ENCODE measurements at regions not wholly inside any gene's neighbourhood (a gene's known extent, or its start where the extent isn't known, plus 50 kb on each side); places are given as distances from the start of the nearest gene placed in this dataset.

GRCh38 chr3:127132876-127133275, 60.1 kb upstream of the PRR23E start:
- ChIA-PET POLR2A (no interaction called here), CTCF (no interaction called here)
- Histone ChIP-seq H3K36me3 (ENCODE audit: control insufficient read depth, insufficient read depth, low read length) (no peaks in the 10 kb centered on the region), H3K27me3 (ENCODE audit: control insufficient read depth, insufficient read depth, low read length) (peaks cover 26% of the 10 kb centered on the region), H3K4me3 (ENCODE audit: low read depth, low read length) (no peak overlapping the region)
- DNase-seq (ENCODE audit: low read depth), result no peak
- TF ChIP-seq, protein P1, sequence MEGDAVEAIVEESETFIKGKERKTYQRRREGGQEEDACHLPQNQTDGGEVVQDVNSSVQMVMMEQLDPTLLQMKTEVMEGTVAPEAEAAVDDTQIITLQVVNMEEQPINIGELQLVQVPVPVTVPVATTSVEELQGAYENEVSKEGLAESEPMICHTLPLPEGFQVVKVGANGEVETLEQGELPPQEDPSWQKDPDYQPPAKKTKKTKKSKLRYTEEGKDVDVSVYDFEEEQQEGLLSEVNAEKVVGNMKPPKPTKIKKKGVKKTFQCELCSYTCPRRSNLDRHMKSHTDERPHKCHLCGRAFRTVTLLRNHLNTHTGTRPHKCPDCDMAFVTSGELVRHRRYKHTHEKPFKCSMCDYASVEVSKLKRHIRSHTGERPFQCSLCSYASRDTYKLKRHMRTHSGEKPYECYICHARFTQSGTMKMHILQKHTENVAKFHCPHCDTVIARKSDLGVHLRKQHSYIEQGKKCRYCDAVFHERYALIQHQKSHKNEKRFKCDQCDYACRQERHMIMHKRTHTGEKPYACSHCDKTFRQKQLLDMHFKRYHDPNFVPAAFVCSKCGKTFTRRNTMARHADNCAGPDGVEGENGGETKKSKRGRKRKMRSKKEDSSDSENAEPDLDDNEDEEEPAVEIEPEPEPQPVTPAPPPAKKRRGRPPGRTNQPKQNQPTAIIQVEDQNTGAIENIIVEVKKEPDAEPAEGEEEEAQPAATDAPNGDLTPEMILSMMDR (IDR thresholded peaks at IDR 0.05; ENCODE audit: insufficient read depth, low read depth, low read length), result no peak

- H3K27me3 ChIP-seq (ENCODE audit: control insufficient read depth, insufficient read depth, low read length), result peaks cover 27% of the 10 kb centered on the region
- TF ChIP-seq, protein P1 (IDR thresholded peaks at IDR 0.05; ENCODE audit: insufficient read depth, low read depth, low read length), result no peak
- ChIA-PET POLR2A (no interaction called here), CTCF (interaction anchor here (1.0 kb wide), 1 partner anchor 13 kb away, joined by 3 read pairs; no protein-coding TSS in a partner anchor)
- no peaks in the 10 kb centered on the region for H3K36me3 ChIP-seq (ENCODE audit: control insufficient read depth, insufficient read depth, low read length)
- no peak for DNase-seq (ENCODE audit: low read depth)
- H3K4me3 ChIP-seq (ENCODE audit: low read depth, low read length), result no peak overlapping the region
Measured at GRCh38 chr3:127133971-127134370, 59.0 kb upstream of the PRR23E start.

DNA sequence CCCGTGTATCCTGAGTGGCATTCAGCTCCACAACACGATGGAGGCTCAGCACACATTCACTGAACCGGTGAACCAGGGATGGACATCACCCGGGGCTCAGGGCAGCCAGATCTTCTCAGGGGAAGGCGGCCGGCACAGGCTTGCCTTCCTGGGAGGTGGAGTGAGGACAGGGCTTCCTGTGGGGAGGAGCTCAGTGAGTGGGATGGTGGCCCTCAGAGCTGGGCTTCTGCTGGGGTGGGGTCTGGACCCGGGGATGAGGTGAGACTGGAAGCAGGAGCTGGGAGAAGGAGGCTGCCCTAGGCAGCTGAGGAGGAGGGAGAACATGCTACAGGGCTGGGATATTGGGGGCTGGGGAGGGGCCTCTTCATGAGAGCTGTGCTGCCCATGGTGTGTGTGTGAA, 58.5 kb upstream of the PRR23E start:
- TF ChIP-seq, protein P1 (IDR thresholded peaks at IDR 0.05; ENCODE audit: insufficient read depth, low read depth, low read length), result no peak
- ChIA-PET POLR2A (no interaction called here), CTCF (interaction anchor here (1.0 kb wide), 1 partner anchor 13 kb away, joined by 3 read pairs; no protein-coding TSS in a partner anchor)
- no peak for DNase-seq (ENCODE audit: low read depth)
- Histone ChIP-seq H3K27me3 (ENCODE audit: control insufficient read depth, insufficient read depth, low read length) (peaks cover 31% of the 10 kb centered on the region), H3K36me3 (ENCODE audit: control insufficient read depth, insufficient read depth, low read length) (no peaks in the 10 kb centered on the region), H3K4me3 (ENCODE audit: low read depth, low read length) (no peak overlapping the region)

DNA sequence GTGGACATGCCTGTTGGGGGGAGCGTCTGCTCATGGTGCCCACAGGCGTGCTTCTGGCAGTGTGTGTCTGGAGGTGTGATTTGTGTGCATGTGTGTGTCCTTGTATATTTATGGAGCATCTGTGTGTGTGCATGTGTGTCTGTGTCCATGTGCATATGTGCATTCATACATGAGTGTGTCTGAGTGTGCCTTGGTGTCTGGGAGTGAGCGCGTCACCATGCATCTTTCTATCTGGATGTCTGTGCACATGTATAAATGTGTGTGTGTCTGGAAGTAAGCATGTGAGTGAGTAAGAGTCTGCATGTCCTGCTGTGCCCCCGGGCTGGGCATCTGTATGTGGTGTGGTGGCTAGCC, 58.1 kb upstream of the PRR23E start:
- POLR2A ChIA-PET, result no interaction called here
- DNase-seq (ENCODE audit: low read depth), result no peak
- CTCF ChIA-PET, result interaction anchor here (1.0 kb wide), 1 partner anchor 12 kb away, joined by 3 read pairs; no protein-coding TSS in a partner anchor
- H3K27me3 ChIP-seq (ENCODE audit: control insufficient read depth, insufficient read depth, low read length), result peaks cover 31% of the 10 kb centered on the region
- TF ChIP-seq, protein P1 (IDR thresholded peaks at IDR 0.05; ENCODE audit: insufficient read depth, low read depth, low read length), result no peak
- no peaks in the 10 kb centered on the region for H3K36me3 ChIP-seq (ENCODE audit: control insufficient read depth, insufficient read depth, low read length)
- H3K4me3 ChIP-seq (ENCODE audit: low read depth, low read length), result no peak overlapping the region

- CTCF ChIA-PET, result no interaction called here
- TF ChIP-seq, protein P1 (IDR thresholded peaks at IDR 0.05; ENCODE audit: insufficient read depth, low read depth, low read length), result no peak
- no peak overlapping the region for H3K4me3 ChIP-seq (ENCODE audit: low read depth, low read length)
- POLR2A ChIA-PET, result no interaction called here
- DNase-seq (ENCODE audit: low read depth), result no peak
- H3K36me3 ChIP-seq (ENCODE audit: control insufficient read depth, insufficient read depth, low read length), result no peaks in the 10 kb centered on the region
- H3K27me3 ChIP-seq (ENCODE audit: control insufficient read depth, insufficient read depth, low read length), result peaks cover 31% of the 10 kb centered on the region
Measured at GRCh38 chr3:127135241-127136023, 57.5 kb upstream of the PRR23E start.

Measured in BJ (cell line).